GM23338 (cell line): ENCODE measurements at regions not wholly inside any gene's neighbourhood (a gene's known extent, or its start where the extent isn't known, plus 50 kb on each side); places are given as distances from the start of the nearest gene placed in this dataset.
A peak's percentile ranks its signal among the peaks of the same experiment; 100 is the strongest.

ENCODE experiments used
- ATAC-seq: fragments of 200-7000 bp; cut with Tn5 transposase; 3 replicates; pipeline ENCODE4 v1.9.1; 2020
- DNase-seq: peaks from one replicate; pipeline ENCODE4 v3.0.0-alpha.2; 2015; ENCODE audit warnings: low spot score
- H2AFZ ChIP-seq: fragments of 200-600 bp; sonication (generic); 2 replicates; pipeline ENCODE4 v1.8.0; 2016; ENCODE audit warnings: antibody characterized with exemption, mild to moderate bottlenecking, moderate library complexity
- H3F3A ChIP-seq: fragments of 200-600 bp; sonication (generic); replicated peaks from 2 replicates; pipeline ENCODE4 v1.8.0; 2017; ENCODE audit warnings: antibody characterized with exemption, mixed run types, low read depth
- H3K27ac ChIP-seq: fragments of 200-600 bp; sonication (generic); 2 replicates; pipeline ENCODE4 v1.6.1; 2016; ENCODE audit warnings: low read depth
- H3K27me3 ChIP-seq: fragments of 200-600 bp; sonication (generic); 2 replicates; pipeline ENCODE4 v1.8.0; 2016; ENCODE audit warnings: mild to moderate bottlenecking, mixed run types, moderate library complexity; ENCODE audit not compliant: insufficient read depth
- H3K36me3 ChIP-seq: fragments of 200-600 bp; sonication (generic); 2 replicates; pipeline ENCODE4 v1.8.0; 2016; ENCODE audit warnings: mild to moderate bottlenecking; ENCODE audit not compliant: insufficient read depth
- H3K4me1 ChIP-seq: fragments of 200-600 bp; sonication (generic); 2 replicates; pipeline ENCODE4 v1.8.0; 2016; ENCODE audit warnings: mild to moderate bottlenecking, moderate library complexity; ENCODE audit not compliant: insufficient read depth
- H3K4me2 ChIP-seq: fragments of 200-600 bp; sonication (generic); 2 replicates; pipeline ENCODE4 v1.7.1; 2017; ENCODE audit warnings: mixed run types
- H3K4me3 ChIP-seq: fragments of 200-600 bp; sonication (generic); 2 replicates; pipeline ENCODE4 v1.6.1; 2016; ENCODE audit warnings: mixed run types
- H3K79me2 ChIP-seq: fragments of 200-600 bp; sonication (generic); replicated peaks from 2 replicates; pipeline ENCODE4 v1.8.0; 2017; ENCODE audit warnings: mild to moderate bottlenecking; ENCODE audit not compliant: insufficient read depth
- H3K9me2 ChIP-seq: fragments of 200-600 bp; sonication (generic); 2 replicates; pipeline ENCODE4 v1.8.0; 2017; ENCODE audit not compliant: insufficient read depth
- H4K20me1 ChIP-seq: fragments of 200-600 bp; sonication (generic); replicated peaks from 2 replicates; pipeline ENCODE4 v1.8.0; 2017; ENCODE audit warnings: mild to moderate bottlenecking; ENCODE audit not compliant: insufficient read depth
- H3K27ac Mint-ChIP-seq: 2 replicates; pipeline ENCODE4 v1.8.0; 2020; ENCODE audit warnings: inconsistent platforms, mild to moderate bottlenecking, moderate library complexity, mixed read lengths
- H3K27me3 Mint-ChIP-seq: 3 replicates; pipeline ENCODE4 v1.8.0; 2022; ENCODE audit warnings: low read depth, mild to moderate bottlenecking, moderate library complexity, mixed read lengths, inconsistent platforms; ENCODE audit not compliant: insufficient read depth, poor library complexity
- H3K36me3 Mint-ChIP-seq: 3 replicates; pipeline ENCODE4 v1.8.0; 2021; ENCODE audit warnings: low read depth, mild to moderate bottlenecking, inconsistent platforms, moderate library complexity, mixed read lengths
- H3K4me1 Mint-ChIP-seq: 3 replicates; pipeline ENCODE4 v1.8.0; 2020; ENCODE audit warnings: mild to moderate bottlenecking, inconsistent platforms, mixed read lengths
- H3K4me3 Mint-ChIP-seq: 3 replicates; pipeline ENCODE4 v1.8.0; 2021; ENCODE audit warnings: moderate library complexity, mild to moderate bottlenecking, inconsistent platforms, mixed read lengths
- H3K9me3 Mint-ChIP-seq: 3 replicates; pipeline ENCODE4 v1.8.0; 2020; ENCODE audit warnings: moderate library complexity, mild to moderate bottlenecking, inconsistent platforms, mixed read lengths
- CREB1 ChIP-seq: fragments of 250-450 bp; sonication (Bioruptor Pico); IDR thresholded peaks from 2 replicates; pipeline ENCODE4 v1.5.0; 2020; ENCODE audit warnings: low read depth, mild to moderate bottlenecking, moderate library complexity
- EZH2 ChIP-seq: fragments of 200-600 bp; sonication (generic); IDR thresholded peaks from one replicate; pipeline ENCODE4 v1.8.0; 2017; ENCODE audit warnings: antibody characterized with exemption, mild to moderate bottlenecking, low read depth; ENCODE audit not compliant: unreplicated experiment
- EZH2phosphoT487 ChIP-seq: fragments of 200-600 bp; sonication (generic); IDR thresholded peaks from one replicate; pipeline ENCODE4 v1.8.1; 2018; ENCODE audit warnings: antibody characterized with exemption; ENCODE audit not compliant: unreplicated experiment
- JUNB ChIP-seq: IDR thresholded peaks from one replicate; pipeline ENCODE4 v1.6.1; 2016; ENCODE audit warnings: antibody characterized with exemption; ENCODE audit not compliant: unreplicated experiment
- NANOG ChIP-seq: IDR thresholded peaks from 2 replicates; pipeline ENCODE4 v1.6.1; 2016; ENCODE audit warnings: antibody characterized with exemption, borderline replicate concordance
- POLR2AphosphoS5 ChIP-seq: IDR thresholded peaks from 2 replicates; pipeline ENCODE4 v1.6.1; 2016; ENCODE audit warnings: antibody characterized with exemption, low read depth
- STAT1 ChIP-seq: IDR thresholded peaks from one replicate; pipeline ENCODE4 v1.6.1; 2016; ENCODE audit warnings: antibody characterized with exemption; ENCODE audit not compliant: unreplicated experiment
- ZNF331 ChIP-seq: fragments of 250-450 bp; sonication (Bioruptor Pico); IDR thresholded peaks from 2 replicates; pipeline ENCODE4 v1.5.0; 2020; ENCODE audit warnings: low read depth, mild to moderate bottlenecking, moderate library complexity
- TF ChIP-seq, protein P1 (sequence below): IDR thresholded peaks from 2 replicates; pipeline ENCODE4 v1.6.1; 2016; ENCODE audit warnings: antibody characterized with exemption
- TF ChIP-seq, protein P2 (sequence below), 2 experiments: fragments of 200-600 bp in 1 of 2; sonication (generic) in 1 of 2; conservative IDR thresholded peaks; 2 replicates each; pipeline versions ENCODE4 v1.5.1 to v1.6.1; 2016 to 2017; ENCODE audit warnings: antibody characterized with exemption in 2 of 2, low read depth in 2 of 2, mild to moderate bottlenecking in 2 of 2, moderate library complexity in 1 of 2
- TF ChIP-seq, protein P3 (sequence below): IDR thresholded peaks from one replicate; pipeline ENCODE4 v1.6.1; 2018; ENCODE audit warnings: antibody characterized with exemption; ENCODE audit not compliant: unreplicated experiment

DNA sequence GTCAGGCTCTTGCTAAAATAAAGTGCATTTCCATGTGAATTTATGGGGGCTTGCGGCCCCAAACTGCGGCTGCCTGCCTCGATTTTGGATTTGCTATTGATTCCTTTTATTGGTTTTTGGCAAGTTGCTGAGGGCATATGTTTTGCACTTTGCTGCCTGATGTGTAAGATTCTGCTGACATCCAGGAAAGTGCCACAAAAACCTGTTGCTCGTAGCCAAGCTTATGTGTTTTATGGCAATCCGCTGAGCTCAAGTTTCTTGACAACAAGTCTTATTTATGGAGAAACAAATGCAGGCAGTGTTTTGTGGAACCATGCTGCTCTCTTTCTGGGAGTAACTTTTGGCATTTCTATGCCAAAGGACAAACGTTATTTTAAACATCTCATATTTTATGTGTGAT lies 97.3 kb upstream of the DDIT4L start (continued):
- TF ChIP-seq, protein P1, sequence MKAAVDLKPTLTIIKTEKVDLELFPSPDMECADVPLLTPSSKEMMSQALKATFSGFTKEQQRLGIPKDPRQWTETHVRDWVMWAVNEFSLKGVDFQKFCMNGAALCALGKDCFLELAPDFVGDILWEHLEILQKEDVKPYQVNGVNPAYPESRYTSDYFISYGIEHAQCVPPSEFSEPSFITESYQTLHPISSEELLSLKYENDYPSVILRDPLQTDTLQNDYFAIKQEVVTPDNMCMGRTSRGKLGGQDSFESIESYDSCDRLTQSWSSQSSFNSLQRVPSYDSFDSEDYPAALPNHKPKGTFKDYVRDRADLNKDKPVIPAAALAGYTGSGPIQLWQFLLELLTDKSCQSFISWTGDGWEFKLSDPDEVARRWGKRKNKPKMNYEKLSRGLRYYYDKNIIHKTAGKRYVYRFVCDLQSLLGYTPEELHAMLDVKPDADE: no peak
- no peak for TF ChIP-seq JUNB
- TF ChIP-seq NANOG: no peak
- TF ChIP-seq EZH2: no peak
- TF ChIP-seq, protein P2, sequence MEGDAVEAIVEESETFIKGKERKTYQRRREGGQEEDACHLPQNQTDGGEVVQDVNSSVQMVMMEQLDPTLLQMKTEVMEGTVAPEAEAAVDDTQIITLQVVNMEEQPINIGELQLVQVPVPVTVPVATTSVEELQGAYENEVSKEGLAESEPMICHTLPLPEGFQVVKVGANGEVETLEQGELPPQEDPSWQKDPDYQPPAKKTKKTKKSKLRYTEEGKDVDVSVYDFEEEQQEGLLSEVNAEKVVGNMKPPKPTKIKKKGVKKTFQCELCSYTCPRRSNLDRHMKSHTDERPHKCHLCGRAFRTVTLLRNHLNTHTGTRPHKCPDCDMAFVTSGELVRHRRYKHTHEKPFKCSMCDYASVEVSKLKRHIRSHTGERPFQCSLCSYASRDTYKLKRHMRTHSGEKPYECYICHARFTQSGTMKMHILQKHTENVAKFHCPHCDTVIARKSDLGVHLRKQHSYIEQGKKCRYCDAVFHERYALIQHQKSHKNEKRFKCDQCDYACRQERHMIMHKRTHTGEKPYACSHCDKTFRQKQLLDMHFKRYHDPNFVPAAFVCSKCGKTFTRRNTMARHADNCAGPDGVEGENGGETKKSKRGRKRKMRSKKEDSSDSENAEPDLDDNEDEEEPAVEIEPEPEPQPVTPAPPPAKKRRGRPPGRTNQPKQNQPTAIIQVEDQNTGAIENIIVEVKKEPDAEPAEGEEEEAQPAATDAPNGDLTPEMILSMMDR (conservative IDR thresholded peaks at IDR 0.05; ENCODE audit: low read depth in 2 of 2): no peak
- TF ChIP-seq EZH2phosphoT487: no peak

DNA sequence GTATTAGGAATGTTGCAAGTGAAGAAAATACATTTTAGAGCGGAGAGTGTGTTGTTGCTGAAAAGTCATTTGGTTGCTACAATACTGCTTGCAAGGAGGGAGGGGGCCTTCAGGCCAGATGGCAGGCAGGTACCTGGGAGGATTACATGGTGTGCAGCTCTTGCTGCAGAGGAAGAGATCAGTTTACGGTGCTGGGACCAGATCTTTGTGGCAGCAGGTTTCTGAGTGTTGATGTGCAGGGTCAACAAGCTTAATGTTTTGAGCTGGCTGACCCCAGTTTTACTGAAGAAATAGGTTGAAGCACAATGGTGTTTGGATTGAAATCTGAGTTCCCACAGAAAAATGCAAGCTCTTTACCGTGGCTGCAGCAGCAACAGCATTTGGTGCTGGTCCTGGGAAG lies 96.4 kb upstream of the DDIT4L start:
- peaks cover 38% of the 10 kb centered on the region for H3K4me1 ChIP-seq
- H3K9me3 Mint-ChIP-seq: no peaks in the 10 kb centered on the region
- no peak for TF ChIP-seq CREB1 (CRISPR knock-in tag)
- no peak for TF ChIP-seq JUNB
- TF ChIP-seq, protein P3, sequence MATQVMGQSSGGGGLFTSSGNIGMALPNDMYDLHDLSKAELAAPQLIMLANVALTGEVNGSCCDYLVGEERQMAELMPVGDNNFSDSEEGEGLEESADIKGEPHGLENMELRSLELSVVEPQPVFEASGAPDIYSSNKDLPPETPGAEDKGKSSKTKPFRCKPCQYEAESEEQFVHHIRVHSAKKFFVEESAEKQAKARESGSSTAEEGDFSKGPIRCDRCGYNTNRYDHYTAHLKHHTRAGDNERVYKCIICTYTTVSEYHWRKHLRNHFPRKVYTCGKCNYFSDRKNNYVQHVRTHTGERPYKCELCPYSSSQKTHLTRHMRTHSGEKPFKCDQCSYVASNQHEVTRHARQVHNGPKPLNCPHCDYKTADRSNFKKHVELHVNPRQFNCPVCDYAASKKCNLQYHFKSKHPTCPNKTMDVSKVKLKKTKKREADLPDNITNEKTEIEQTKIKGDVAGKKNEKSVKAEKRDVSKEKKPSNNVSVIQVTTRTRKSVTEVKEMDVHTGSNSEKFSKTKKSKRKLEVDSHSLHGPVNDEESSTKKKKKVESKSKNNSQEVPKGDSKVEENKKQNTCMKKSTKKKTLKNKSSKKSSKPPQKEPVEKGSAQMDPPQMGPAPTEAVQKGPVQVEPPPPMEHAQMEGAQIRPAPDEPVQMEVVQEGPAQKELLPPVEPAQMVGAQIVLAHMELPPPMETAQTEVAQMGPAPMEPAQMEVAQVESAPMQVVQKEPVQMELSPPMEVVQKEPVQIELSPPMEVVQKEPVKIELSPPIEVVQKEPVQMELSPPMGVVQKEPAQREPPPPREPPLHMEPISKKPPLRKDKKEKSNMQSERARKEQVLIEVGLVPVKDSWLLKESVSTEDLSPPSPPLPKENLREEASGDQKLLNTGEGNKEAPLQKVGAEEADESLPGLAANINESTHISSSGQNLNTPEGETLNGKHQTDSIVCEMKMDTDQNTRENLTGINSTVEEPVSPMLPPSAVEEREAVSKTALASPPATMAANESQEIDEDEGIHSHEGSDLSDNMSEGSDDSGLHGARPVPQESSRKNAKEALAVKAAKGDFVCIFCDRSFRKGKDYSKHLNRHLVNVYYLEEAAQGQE: no peak
- TF ChIP-seq EZH2phosphoT487: no peak
- TF ChIP-seq, protein P1: no peak
- no peak for TF ChIP-seq EZH2
- no peak for TF ChIP-seq ZNF331 (CRISPR knock-in tag)
- TF ChIP-seq, protein P2 (conservative IDR thresholded peaks at IDR 0.05; ENCODE audit: low read depth in 2 of 2): no peak
- TF ChIP-seq NANOG: no peak
- TF ChIP-seq POLR2AphosphoS5: no peak
- no peak for TF ChIP-seq STAT1
- H3K79me2 ChIP-seq: no peaks in the 10 kb centered on the region
- peak overlapping the region; percentile 60; the same call in 1 of the 2 replicates for H2AFZ ChIP-seq
- H3K27ac ChIP-seq: no peak overlapping the region
- H3K27me3 Mint-ChIP-seq: no peaks in the 10 kb centered on the region
- no peak overlapping the region for H3K4me3 ChIP-seq
- ATAC-seq (peak; percentile 91), DNase-seq (peak; percentile 57)
- H3K36me3 ChIP-seq: no peaks in the 10 kb centered on the region
- no peaks in the 10 kb centered on the region for H3K36me3 Mint-ChIP-seq
- H3F3A ChIP-seq: no peaks in the 10 kb centered on the region
- peaks cover 24% of the 10 kb centered on the region for H3K9me2 ChIP-seq
- peak overlapping the region; percentile 30 for H3K27ac Mint-ChIP-seq
- no peak overlapping the region for H3K4me2 ChIP-seq
- no peak overlapping the region; the same call in 2 of the 3 replicates for H3K4me3 Mint-ChIP-seq
- no peaks in the 10 kb centered on the region for H3K27me3 ChIP-seq
- H3K4me1 Mint-ChIP-seq: peaks cover 43% of the 10 kb centered on the region
- H4K20me1 ChIP-seq: no peaks in the 10 kb centered on the region
